ENCODE measurements at regions not wholly inside any gene's neighbourhood (a gene's known extent, or its start where the extent isn't known, plus 50 kb on each side); places are given as distances from the start of the nearest gene placed in this dataset.

GRCh38 chr20:24199501-24199900, 210.9 kb upstream of the GGTLC1 start:
- Histone ChIP-seq H3K36me3 (no peaks in the 10 kb centered on the region), H3K27me3 (no peaks in the 10 kb centered on the region), H3K4me1 (no peaks in the 10 kb centered on the region), H3K9me3 (no peaks in the 10 kb centered on the region), H3K27ac (no peak overlapping the region), H3K4me3 (no peak overlapping the region)
- DNase-seq (ENCODE audit: extremely low spot score in 2 of 2) = no peak
- TF ChIP-seq, protein P1, sequence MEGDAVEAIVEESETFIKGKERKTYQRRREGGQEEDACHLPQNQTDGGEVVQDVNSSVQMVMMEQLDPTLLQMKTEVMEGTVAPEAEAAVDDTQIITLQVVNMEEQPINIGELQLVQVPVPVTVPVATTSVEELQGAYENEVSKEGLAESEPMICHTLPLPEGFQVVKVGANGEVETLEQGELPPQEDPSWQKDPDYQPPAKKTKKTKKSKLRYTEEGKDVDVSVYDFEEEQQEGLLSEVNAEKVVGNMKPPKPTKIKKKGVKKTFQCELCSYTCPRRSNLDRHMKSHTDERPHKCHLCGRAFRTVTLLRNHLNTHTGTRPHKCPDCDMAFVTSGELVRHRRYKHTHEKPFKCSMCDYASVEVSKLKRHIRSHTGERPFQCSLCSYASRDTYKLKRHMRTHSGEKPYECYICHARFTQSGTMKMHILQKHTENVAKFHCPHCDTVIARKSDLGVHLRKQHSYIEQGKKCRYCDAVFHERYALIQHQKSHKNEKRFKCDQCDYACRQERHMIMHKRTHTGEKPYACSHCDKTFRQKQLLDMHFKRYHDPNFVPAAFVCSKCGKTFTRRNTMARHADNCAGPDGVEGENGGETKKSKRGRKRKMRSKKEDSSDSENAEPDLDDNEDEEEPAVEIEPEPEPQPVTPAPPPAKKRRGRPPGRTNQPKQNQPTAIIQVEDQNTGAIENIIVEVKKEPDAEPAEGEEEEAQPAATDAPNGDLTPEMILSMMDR (IDR thresholded peaks at IDR 0.05) = no peak
- TF ChIP-seq POLR2AphosphoS5 (IDR thresholded peaks at IDR 0.05; ENCODE audit: insufficient read depth in 1 of 2, low read depth in 1 of 2) = no peak
- no peak for TF ChIP-seq POLR2A (IDR thresholded peaks at IDR 0.05)
- intact Hi-C loops (cut with DNase I) = no loop called here

GRCh38 chr20:24194143-24194542, 205.6 kb upstream of the GGTLC1 start:
- DNase-seq (ENCODE audit: extremely low spot score in 2 of 2) = no peak
- Histone ChIP-seq H3K4me3 (no peak overlapping the region), H3K36me3 (no peaks in the 10 kb centered on the region), H3K27ac (no peak overlapping the region), H3K9me3 (peaks cover 4% of the 10 kb centered on the region), H3K27me3 (no peaks in the 10 kb centered on the region), H3K4me1 (no peaks in the 10 kb centered on the region)
- TF ChIP-seq, protein P1 (IDR thresholded peaks at IDR 0.05) = no peak
- TF ChIP-seq POLR2A (IDR thresholded peaks at IDR 0.05) = no peak
- intact Hi-C loops (cut with DNase I) = no loop called here

DNA sequence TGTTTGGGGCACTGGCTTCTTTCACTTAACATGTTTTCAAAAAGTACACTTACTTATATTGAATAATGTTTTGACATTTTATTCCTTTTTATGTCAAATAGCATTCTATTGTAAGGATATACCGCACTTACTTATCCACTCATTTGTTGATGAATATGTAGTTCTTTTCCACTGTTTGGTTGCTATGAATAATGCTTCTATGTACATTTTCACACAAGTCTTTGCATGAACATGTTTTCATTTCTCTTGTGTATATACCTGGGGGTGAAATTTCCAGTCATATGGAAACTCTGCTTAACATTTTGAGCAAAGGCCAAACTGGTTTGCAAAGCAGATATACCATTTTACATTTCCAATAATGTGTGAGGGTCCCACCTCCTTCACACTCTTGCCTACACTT, 202.3 kb upstream of the GGTLC1 start:
- DNase-seq (ENCODE audit: extremely low spot score in 2 of 2) = no peak
- H3K4me1 ChIP-seq = no peaks in the 10 kb centered on the region
- no peak overlapping the region for H3K4me3 ChIP-seq
- no peaks in the 10 kb centered on the region for H3K27me3 ChIP-seq
- TF ChIP-seq, protein P1 (IDR thresholded peaks at IDR 0.05) = no peak
- TF ChIP-seq POLR2AphosphoS5 (IDR thresholded peaks at IDR 0.05; ENCODE audit: insufficient read depth in 1 of 2, low read depth in 1 of 2) (no peak), POLR2A (IDR thresholded peaks at IDR 0.05) (no peak)
- H3K9me3 ChIP-seq = peaks cover 4% of the 10 kb centered on the region
- H3K27ac ChIP-seq = no peak overlapping the region
- intact Hi-C loops (cut with DNase I) = no loop called here
- H3K36me3 ChIP-seq = no peaks in the 10 kb centered on the region

GRCh38 chr20:24185791-24186190, 197.2 kb upstream of the GGTLC1 start:
- Histone ChIP-seq H3K27me3 (no peaks in the 10 kb centered on the region), H3K4me1 (no peaks in the 10 kb centered on the region), H3K9me3 (peaks cover 4% of the 10 kb centered on the region), H3K36me3 (no peaks in the 10 kb centered on the region), H3K4me3 (no peak overlapping the region), H3K27ac (no peak overlapping the region)
- no peak for DNase-seq (ENCODE audit: extremely low spot score in 2 of 2)
- intact Hi-C loops (cut with DNase I) = no loop called here
- TF ChIP-seq, protein P1 (IDR thresholded peaks at IDR 0.05) = no peak
- no peak for TF ChIP-seq POLR2A (IDR thresholded peaks at IDR 0.05)
- TF ChIP-seq POLR2AphosphoS5 (IDR thresholded peaks at IDR 0.05; ENCODE audit: insufficient read depth in 1 of 2, low read depth in 1 of 2) = no peak

GRCh38 chr20:24181151-24181550, 192.6 kb upstream of the GGTLC1 start:
- no peak for TF ChIP-seq POLR2AphosphoS5 (IDR thresholded peaks at IDR 0.05; ENCODE audit: insufficient read depth in 1 of 2, low read depth in 1 of 2)
- no peak for TF ChIP-seq POLR2A (IDR thresholded peaks at IDR 0.05)
- TF ChIP-seq, protein P1 (IDR thresholded peaks at IDR 0.05) = no peak
- H3K36me3 ChIP-seq = no peaks in the 10 kb centered on the region
- H3K4me3 ChIP-seq = no peak overlapping the region
- no peaks in the 10 kb centered on the region for H3K27me3 ChIP-seq
- H3K9me3 ChIP-seq = no peaks in the 10 kb centered on the region
- no peak for DNase-seq (ENCODE audit: extremely low spot score in 2 of 2)
- H3K27ac ChIP-seq = no peak overlapping the region
- no peaks in the 10 kb centered on the region for H3K4me1 ChIP-seq
- intact Hi-C loops (cut with DNase I) = no loop called here

Data from vagina (tissue), 2 donors.